Endothelial cell of umbilical vein (primary cell): ENCODE measurements at regions not wholly inside any gene's neighbourhood (a gene's known extent, or its start where the extent isn't known, plus 50 kb on each side); places are given as distances from the start of the nearest gene placed in this dataset.

Experiments used
- BruUV-seq: library from RNA; stranded (reverse); fragments of 400-500 nt; replicated peaks from 2 replicates; lab custom pipeline; 2021; lab: Mats Ljungman, UMichigan
- CTCF ChIA-PET: fragments of 300-600, 350-600 bp; sonication (Branson Sonifier 250); formaldehyde crosslinking; loops from one replicate; lab custom pipeline; 2021; ENCODE audit warnings: antibody characterized with exemption, inconsistent platforms; lab: Charles Lee
- POLR2A ChIA-PET: fragments of 300-600, 350-600 bp; sonication (Branson Sonifier 250); formaldehyde crosslinking; loops from one replicate; lab custom pipeline; 2021; ENCODE audit warnings: antibody characterized with exemption, inconsistent platforms; lab: Charles Lee
- DNase-seq: peaks from one replicate; pipeline ENCODE4 v3.0.0-alpha.2; 2011; ENCODE audit warnings: low read depth, low spot score
- FAIRE-seq: peaks from 2 replicates; lab custom pipeline; 2011; peaks lifted over from hg19 to GRCh38; lab: Jason Lieb, UNC
- H2AFZ ChIP-seq: 2 replicates; pipeline ENCODE4 v1.6.0; 2012; ENCODE audit warnings: low read depth, low read length, control low read depth, inconsistent platforms
- H3K27ac ChIP-seq: 2 replicates; pipeline ENCODE4 v1.5.1; 2011; ENCODE audit warnings: low read depth, mild to moderate bottlenecking, control low read depth, low read length, moderate library complexity; ENCODE audit not compliant: insufficient read depth
- H3K27me3 ChIP-seq, 2 experiments: 2 replicates each; pipeline versions ENCODE4 v1.6.0 to v1.6.1; 2011; ENCODE audit warnings: low read length in 2 of 2, mixed read lengths in 1 of 2; ENCODE audit not compliant: control insufficient read depth in 2 of 2, insufficient read depth in 2 of 2
- H3K36me3 ChIP-seq, 2 experiments: 2 replicates in 1 of 2; 3 replicates in 1 of 2; pipeline ENCODE4 v1.5.1; 2011; ENCODE audit warnings: low read length in 2 of 2, mild to moderate bottlenecking in 1 of 2, moderate library complexity in 1 of 2; ENCODE audit not compliant: control insufficient read depth in 2 of 2, insufficient read depth in 2 of 2; ENCODE audit errors: extremely low read depth in 1 of 2
- H3K4me1 ChIP-seq: 3 replicates; pipeline ENCODE4 v1.5.1; 2011; ENCODE audit warnings: mild to moderate bottlenecking, low read length; ENCODE audit not compliant: control insufficient read depth, insufficient read depth; ENCODE audit errors: extremely low read depth
- H3K4me2 ChIP-seq: 2 replicates; pipeline ENCODE4 v1.6.1; 2011; ENCODE audit warnings: low read length, control low read depth, mixed read lengths; ENCODE audit not compliant: insufficient read depth
- H3K4me3 ChIP-seq, 3 experiments: fragments of 200-600 bp in 1 of 3; sonication (generic), shearing (Covaris generic) in 1 of 3; replicated peaks in 1 of 3; 2 replicates each; pipeline ENCODE4 v1.5.1; 2011 to 2016; ENCODE audit warnings: control low read depth in 3 of 3, low read length in 3 of 3, mild to moderate bottlenecking in 2 of 3, inconsistent platforms in 1 of 3, low read depth in 1 of 3, moderate library complexity in 1 of 3; ENCODE audit not compliant: insufficient read depth in 1 of 3
- H3K79me2 ChIP-seq: 2 replicates; pipeline ENCODE4 v1.6.0; 2012; ENCODE audit warnings: low read length, inconsistent platforms; ENCODE audit not compliant: control insufficient read depth, insufficient read depth
- H3K9ac ChIP-seq: replicated peaks from 2 replicates; pipeline ENCODE3; 2011; ENCODE audit warnings: low read length, control low read depth; ENCODE audit not compliant: insufficient read depth; ENCODE audit errors: extremely low read depth
- H3K9me1 ChIP-seq: replicated peaks from 3 replicates; pipeline ENCODE4 v1.6.0; 2011; ENCODE audit warnings: mild to moderate bottlenecking, low read length; ENCODE audit not compliant: control insufficient read depth, insufficient read depth; ENCODE audit errors: extremely low read depth
- H3K9me3 ChIP-seq: replicated peaks from 2 replicates; pipeline ENCODE4 v1.5.1; 2012; ENCODE audit warnings: low read length, inconsistent platforms; ENCODE audit not compliant: control insufficient read depth, insufficient read depth
- H4K20me1 ChIP-seq: replicated peaks from 2 replicates; pipeline ENCODE3; 2011; ENCODE audit warnings: mild to moderate bottlenecking, low read length; ENCODE audit not compliant: control insufficient read depth, insufficient read depth; ENCODE audit errors: extremely low read depth
- FOS ChIP-seq: IDR thresholded peaks from 2 replicates; pipeline ENCODE4 v1.6.1; 2011; ENCODE audit warnings: mild to moderate bottlenecking, low read length, moderate library complexity, borderline replicate concordance; ENCODE audit not compliant: insufficient read depth
- GATA2 ChIP-seq: IDR thresholded peaks from 2 replicates; pipeline ENCODE4 v1.7.0; 2011; ENCODE audit warnings: low read depth, mild to moderate bottlenecking, moderate library complexity, mixed read lengths, low read length; ENCODE audit not compliant: insufficient read length, insufficient read depth
- JUN ChIP-seq: IDR thresholded peaks from 2 replicates; pipeline ENCODE4 v1.6.1; 2011; ENCODE audit warnings: borderline replicate concordance, low read depth; ENCODE audit not compliant: insufficient read length, insufficient read depth
- MYC ChIP-seq: IDR thresholded peaks from one replicate; pipeline ENCODE4 v1.6.1; 2011; ENCODE audit warnings: mild to moderate bottlenecking, low read depth, low read length
- dilution Hi-C: fragments of 300-500 bp; cut with MboI; formaldehyde crosslinking; loops from one replicate; pipeline ENCODE4 v1.15.0; 2019; ENCODE audit warnings: low sequenced_read_pairs; ENCODE audit not compliant: extremely low pct_ligation_motif_present
- intact Hi-C: fragments of 100-400 bp; cut with micrococcal nuclease; formaldehyde crosslinking; loops from one replicate; pipeline ENCODE4 v1.10.0; 2022
- TF ChIP-seq, protein P1 (sequence below), 2 donors: IDR thresholded peaks; 1 replicate in 1 of 2; 2 replicates in 1 of 2; pipeline ENCODE4 v1.5.1; 2011; ENCODE audit warnings: low read length in 2 of 2, mild to moderate bottlenecking in 2 of 2, moderate library complexity in 2 of 2, control low read depth in 1 of 2, inconsistent platforms in 1 of 2, low read depth in 1 of 2; ENCODE audit not compliant: insufficient read depth in 1 of 2; ENCODE audit errors: extremely low read depth in 1 of 2
- TF ChIP-seq, protein P2 (sequence below): IDR thresholded peaks from 2 replicates; pipeline ENCODE4 v1.6.1; 2011; ENCODE audit not compliant: insufficient read depth, insufficient read length

DNA sequence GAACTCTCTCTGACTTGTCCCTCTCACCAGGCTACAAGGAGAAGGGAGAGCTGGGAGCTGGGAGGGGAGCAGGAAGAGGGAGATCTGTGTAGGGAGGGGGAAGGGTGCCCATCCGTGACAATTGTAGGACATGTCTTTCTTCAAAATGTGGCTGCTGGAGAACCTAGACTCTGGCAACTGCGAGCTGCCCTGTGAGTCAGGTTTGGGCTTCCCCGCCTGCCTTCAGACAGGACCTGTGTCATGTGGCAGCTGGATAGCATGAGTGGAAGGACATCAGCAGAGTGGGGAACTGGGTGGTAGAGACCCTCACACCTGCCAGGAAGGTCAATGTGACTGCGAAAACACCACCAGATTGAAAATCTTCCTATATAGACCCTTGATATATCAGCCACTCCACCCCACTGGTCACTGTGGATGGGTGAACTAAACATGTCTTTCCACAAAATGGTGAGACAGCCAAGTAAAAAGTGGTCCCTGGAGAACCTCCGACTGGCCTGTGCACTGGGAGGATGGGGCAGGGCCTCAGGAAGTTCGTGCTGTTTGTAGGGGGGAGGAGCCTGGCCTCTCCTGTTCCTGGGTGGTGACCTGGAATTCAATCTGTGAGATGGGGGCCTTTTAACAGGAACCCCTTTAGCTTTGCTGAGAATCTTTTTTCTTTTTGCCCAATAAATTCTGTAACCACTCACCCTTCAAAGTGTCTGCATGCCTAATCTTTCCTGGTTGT, 62.2 kb upstream of the CAPRIN2 start:
- H3K9me3 ChIP-seq = no peaks in the 10 kb centered on the region
- CTCF ChIA-PET = no interaction called here

More for the DNA sequence above, 62.2 kb upstream of the CAPRIN2 start:
- Histone ChIP-seq H3K27me3 (peaks cover 7 to 9% of the 10 kb centered on the region in 2 experiments), H3K9me1 (no peaks in the 10 kb centered on the region), H3K27ac (no peak overlapping the region), H2AFZ (no peak overlapping the region), H3K36me3 (no peaks in the 10 kb centered on the region), H3K4me2 (no peak overlapping the region), H3K9ac (no peak overlapping the region), H3K4me1 (no peaks in the 10 kb centered on the region), H3K79me2 (no peaks in the 10 kb centered on the region), H3K4me3 (no peak overlapping the region), H4K20me1 (no peaks in the 10 kb centered on the region)
- POLR2A ChIA-PET = no interaction called here
- no peak for DNase-seq
- BruUV-seq = no TSS peak
- dilution Hi-C loops = no loop called here
- no peak for FAIRE-seq
- intact Hi-C loops = no loop called here
- TF ChIP-seq GATA2 = no peak
- no peak for TF ChIP-seq JUN
- no peak for TF ChIP-seq FOS
- TF ChIP-seq, protein P1, sequence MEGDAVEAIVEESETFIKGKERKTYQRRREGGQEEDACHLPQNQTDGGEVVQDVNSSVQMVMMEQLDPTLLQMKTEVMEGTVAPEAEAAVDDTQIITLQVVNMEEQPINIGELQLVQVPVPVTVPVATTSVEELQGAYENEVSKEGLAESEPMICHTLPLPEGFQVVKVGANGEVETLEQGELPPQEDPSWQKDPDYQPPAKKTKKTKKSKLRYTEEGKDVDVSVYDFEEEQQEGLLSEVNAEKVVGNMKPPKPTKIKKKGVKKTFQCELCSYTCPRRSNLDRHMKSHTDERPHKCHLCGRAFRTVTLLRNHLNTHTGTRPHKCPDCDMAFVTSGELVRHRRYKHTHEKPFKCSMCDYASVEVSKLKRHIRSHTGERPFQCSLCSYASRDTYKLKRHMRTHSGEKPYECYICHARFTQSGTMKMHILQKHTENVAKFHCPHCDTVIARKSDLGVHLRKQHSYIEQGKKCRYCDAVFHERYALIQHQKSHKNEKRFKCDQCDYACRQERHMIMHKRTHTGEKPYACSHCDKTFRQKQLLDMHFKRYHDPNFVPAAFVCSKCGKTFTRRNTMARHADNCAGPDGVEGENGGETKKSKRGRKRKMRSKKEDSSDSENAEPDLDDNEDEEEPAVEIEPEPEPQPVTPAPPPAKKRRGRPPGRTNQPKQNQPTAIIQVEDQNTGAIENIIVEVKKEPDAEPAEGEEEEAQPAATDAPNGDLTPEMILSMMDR (IDR thresholded peaks at IDR 0.05; ENCODE audit: extremely low read depth in 1 of 2, insufficient read depth in 1 of 2, low read depth in 1 of 2, low read length in 2 of 2) = no peak
- no peak for TF ChIP-seq MYC
- TF ChIP-seq, protein P2, sequence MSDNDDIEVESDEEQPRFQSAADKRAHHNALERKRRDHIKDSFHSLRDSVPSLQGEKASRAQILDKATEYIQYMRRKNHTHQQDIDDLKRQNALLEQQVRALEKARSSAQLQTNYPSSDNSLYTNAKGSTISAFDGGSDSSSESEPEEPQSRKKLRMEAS = no peak
